ENCODE measurements at regions not wholly inside any gene's neighbourhood (a gene's known extent, or its start where the extent isn't known, plus 50 kb on each side); places are given as distances from the start of the nearest gene placed in this dataset.
A peak's percentile ranks its signal among the peaks of the same experiment; 100 is the strongest.

GRCh38 chr2:103980401-103980800, 873.5 kb upstream of the POU3F3 start:
- H3K36me3 Mint-ChIP-seq: no peaks in the 10 kb centered on the region
- DNase-seq (ENCODE audit: low spot score in 2 of 2, unreplicated experiment in 2 of 2): no peak
- no peaks in the 10 kb centered on the region for H3K9me3 Mint-ChIP-seq
- no peak overlapping the region for H3K4me3 Mint-ChIP-seq
- no peak overlapping the region for H3K27ac Mint-ChIP-seq
- TF ChIP-seq CTCF (IDR thresholded peaks at IDR 0.05; ENCODE audit: unreplicated experiment): no peak
- no peaks in the 10 kb centered on the region for H3K27me3 Mint-ChIP-seq (ENCODE audit: low read depth)
- H3K4me1 Mint-ChIP-seq: no peaks in the 10 kb centered on the region

DNA sequence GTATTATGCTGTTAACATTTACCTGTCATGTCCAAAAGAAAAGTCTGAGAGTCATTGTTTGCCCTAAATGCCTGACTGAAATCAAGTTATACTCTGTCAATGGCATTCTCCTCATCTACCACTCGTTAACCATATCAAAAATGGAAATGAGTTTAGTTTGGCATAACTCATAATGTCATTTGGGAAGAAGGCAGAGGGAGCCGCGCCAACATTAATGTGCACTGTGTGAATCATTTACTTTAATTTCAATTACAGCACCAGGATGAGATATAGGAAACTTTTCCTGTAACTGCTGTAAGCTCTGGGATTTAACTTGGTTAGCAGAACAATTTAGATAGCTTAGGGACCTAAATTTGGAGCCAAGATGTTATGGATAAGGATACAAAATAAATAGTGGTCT, 871.2 kb upstream of the POU3F3 start:
- Mint-ChIP-seq H3K36me3 (no peaks in the 10 kb centered on the region), H3K9me3 (no peaks in the 10 kb centered on the region)
- no peak for TF ChIP-seq CTCF (IDR thresholded peaks at IDR 0.05; ENCODE audit: unreplicated experiment)

DNA sequence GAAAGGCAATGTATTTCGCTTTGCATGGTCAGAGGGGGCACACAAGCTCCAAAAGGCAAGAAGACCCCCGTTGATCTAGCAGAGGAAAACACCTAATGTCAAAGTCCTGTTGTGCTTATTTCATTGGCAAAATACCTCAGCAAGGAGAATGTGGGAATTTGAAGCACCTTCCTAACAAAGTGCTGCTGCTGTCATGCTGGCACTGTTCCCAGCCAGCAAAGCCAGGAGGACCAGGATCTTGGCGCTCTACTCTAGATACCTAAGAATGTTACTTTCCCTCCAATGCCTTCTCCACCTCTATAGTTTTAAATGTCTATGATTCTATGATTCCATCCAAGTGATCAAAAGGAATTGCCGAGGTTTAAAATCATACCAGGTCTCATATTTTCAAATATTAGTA, 867.9 kb upstream of the POU3F3 start:
- no peak for TF ChIP-seq CTCF (IDR thresholded peaks at IDR 0.05; ENCODE audit: unreplicated experiment)
- no peaks in the 10 kb centered on the region for H3K36me3 Mint-ChIP-seq
- no peaks in the 10 kb centered on the region for H3K27me3 Mint-ChIP-seq (ENCODE audit: low read depth)
- no peaks in the 10 kb centered on the region for H3K9me3 Mint-ChIP-seq
- H3K4me3 Mint-ChIP-seq: no peak overlapping the region
- H3K27ac Mint-ChIP-seq: no peak overlapping the region
- no peak for DNase-seq (ENCODE audit: low spot score in 2 of 2, unreplicated experiment in 2 of 2)
- H3K4me1 Mint-ChIP-seq: no peaks in the 10 kb centered on the region

More for the DNA sequence above, 871.2 kb upstream of the POU3F3 start:
- Mint-ChIP-seq H3K27ac (no peak overlapping the region), H3K27me3 (ENCODE audit: low read depth) (no peaks in the 10 kb centered on the region), H3K4me1 (no peaks in the 10 kb centered on the region), H3K4me3 (no peak overlapping the region)
- DNase-seq (ENCODE audit: low spot score in 2 of 2, unreplicated experiment in 2 of 2): no peak

DNA sequence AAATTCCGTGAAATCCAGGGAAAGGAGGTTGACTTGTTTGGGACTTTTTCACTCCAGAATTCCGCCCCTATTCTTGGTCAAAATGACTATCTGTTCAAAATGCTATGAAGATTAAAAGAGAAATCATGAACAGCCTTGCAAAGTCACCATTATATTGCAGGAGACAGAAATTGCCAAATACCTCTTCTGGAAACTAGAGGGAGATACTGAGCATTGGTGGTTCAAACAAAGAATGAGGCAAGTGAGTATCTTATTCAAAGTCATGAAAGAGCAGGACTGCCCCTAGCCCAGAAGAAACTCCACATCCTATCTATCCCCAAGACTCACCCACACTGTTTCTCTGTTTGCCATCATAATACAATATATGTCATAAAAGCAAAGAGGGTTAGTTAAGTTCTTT, 862.3 kb upstream of the POU3F3 start:
- no peaks in the 10 kb centered on the region for H3K36me3 Mint-ChIP-seq
- peaks cover 10% of the 10 kb centered on the region for H3K27me3 Mint-ChIP-seq (ENCODE audit: low read depth)
- peak; percentile 47 for TF ChIP-seq CTCF (IDR thresholded peaks at IDR 0.05; ENCODE audit: unreplicated experiment)
- H3K4me1 Mint-ChIP-seq: no peaks in the 10 kb centered on the region
- no peak overlapping the region for H3K4me3 Mint-ChIP-seq
- no peak for DNase-seq (ENCODE audit: low spot score in 2 of 2, unreplicated experiment in 2 of 2)
- H3K9me3 Mint-ChIP-seq: no peaks in the 10 kb centered on the region
- no peak overlapping the region for H3K27ac Mint-ChIP-seq

GRCh38 chr2:104004821-104005220, 849.1 kb upstream of the POU3F3 start:
- Mint-ChIP-seq H3K4me1 (no peaks in the 10 kb centered on the region), H3K36me3 (no peaks in the 10 kb centered on the region), H3K9me3 (no peaks in the 10 kb centered on the region), H3K27ac (no peak overlapping the region), H3K4me3 (no peak overlapping the region), H3K27me3 (ENCODE audit: low read depth) (peaks cover 14% of the 10 kb centered on the region)
- TF ChIP-seq CTCF (IDR thresholded peaks at IDR 0.05; ENCODE audit: unreplicated experiment): no peak
- DNase-seq (ENCODE audit: low spot score in 2 of 2, unreplicated experiment in 2 of 2): no peak

- Mint-ChIP-seq H3K27ac (no peak overlapping the region), H3K9me3 (peaks cover 26% of the 10 kb centered on the region), H3K4me3 (no peak overlapping the region), H3K27me3 (ENCODE audit: low read depth) (peaks cover 11% of the 10 kb centered on the region), H3K4me1 (no peaks in the 10 kb centered on the region), H3K36me3 (no peaks in the 10 kb centered on the region)
- no peak for DNase-seq (ENCODE audit: low spot score in 2 of 2, unreplicated experiment in 2 of 2)
- no peak for TF ChIP-seq CTCF (IDR thresholded peaks at IDR 0.05; ENCODE audit: unreplicated experiment)
Measured at GRCh38 chr2:104016801-104017200, 837.1 kb upstream of the POU3F3 start.
